ENCODE measurements at regions not wholly inside any gene's neighbourhood (a gene's known extent, or its start where the extent isn't known, plus 50 kb on each side); places are given as distances from the start of the nearest gene placed in this dataset.

- Histone ChIP-seq H3K27me3 (ENCODE audit: insufficient read depth, poor library complexity, severe bottlenecking) (no peaks in the 10 kb centered on the region), H3K4me3 (replicated peaks; ENCODE audit: insufficient read depth, low read length) (no peak overlapping the region), H3K27ac (replicated peaks) (no peak overlapping the region)
- DNase-seq (ENCODE audit: low read depth in 1 of 2, low spot score in 1 of 2): no peak
- TF ChIP-seq POLR2AphosphoS5 (IDR thresholded peaks at IDR 0.05; ENCODE audit: low read depth) (no peak), CTCF (IDR thresholded peaks at IDR 0.05; ENCODE audit: insufficient read depth, low read length) (no peak), REST (IDR thresholded peaks at IDR 0.05; ENCODE audit: insufficient replicate concordance, low read depth) (no peak), SPI1 (IDR thresholded peaks at IDR 0.05; ENCODE audit: borderline replicate concordance, low read depth) (no peak), GABPA (IDR thresholded peaks at IDR 0.05; ENCODE audit: low read depth) (no peak)
Observed at GRCh38 chr2:38509947-38510326, 92.8 kb downstream of the HNRNPLL start.

GRCh38 chr2:38509314-38509946 is 93.3 kb downstream of the HNRNPLL start:
- H3K27me3 ChIP-seq (ENCODE audit: insufficient read depth, poor library complexity, severe bottlenecking): no peaks in the 10 kb centered on the region
- no peak for DNase-seq (ENCODE audit: low read depth in 1 of 2, low spot score in 1 of 2)
- no peak overlapping the region for H3K27ac ChIP-seq (replicated peaks)
- no peak for TF ChIP-seq SPI1 (IDR thresholded peaks at IDR 0.05; ENCODE audit: borderline replicate concordance, low read depth)
- no peak for TF ChIP-seq GABPA (IDR thresholded peaks at IDR 0.05; ENCODE audit: low read depth)
- no peak for TF ChIP-seq POLR2AphosphoS5 (IDR thresholded peaks at IDR 0.05; ENCODE audit: low read depth)
- TF ChIP-seq CTCF (IDR thresholded peaks at IDR 0.05; ENCODE audit: insufficient read depth, low read length): no peak
- TF ChIP-seq REST (IDR thresholded peaks at IDR 0.05; ENCODE audit: insufficient replicate concordance, low read depth): no peak
- no peak overlapping the region for H3K4me3 ChIP-seq (replicated peaks; ENCODE audit: insufficient read depth, low read length)

- TF ChIP-seq CTCF (IDR thresholded peaks at IDR 0.05; ENCODE audit: insufficient read depth, low read length) (peak; percentile 64), SPI1 (IDR thresholded peaks at IDR 0.05; ENCODE audit: borderline replicate concordance, low read depth) (no peak), GABPA (IDR thresholded peaks at IDR 0.05; ENCODE audit: low read depth) (no peak)
- H3K27ac ChIP-seq (replicated peaks): no peak overlapping the region
- peak; percentile 77 to 95 for DNase-seq (ENCODE audit: low read depth in 1 of 2, low spot score in 1 of 2)
Observed at GRCh38 chr2:38508311-38509039, 94.3 kb downstream of the HNRNPLL start.

More at GRCh38 chr2:38508311-38509039, 94.3 kb downstream of the HNRNPLL start:
- Histone ChIP-seq H3K4me3 (replicated peaks; ENCODE audit: insufficient read depth, low read length) (no peak overlapping the region), H3K27me3 (ENCODE audit: insufficient read depth, poor library complexity, severe bottlenecking) (no peaks in the 10 kb centered on the region)
